Activated CD4-positive, alpha-beta T cell treated with anti-CD3 and anti-CD28 coated beads, Interleukin-2, amount 10 ng/mL, durations not matched to agents 24 days and 14 days (primary cell): ENCODE measurements at regions not wholly inside any gene's neighbourhood (a gene's known extent, or its start where the extent isn't known, plus 50 kb on each side); places are given as distances from the start of the nearest gene placed in this dataset.

Experiments
- DNase-seq: peaks from one replicate; pipeline ENCODE4 v3.0.0; 2022
- H3K27ac Mint-ChIP-seq: one replicate; pipeline ENCODE4 v1.8.0; 2022; ENCODE audit warnings: mild to moderate bottlenecking, mixed read lengths
- H3K27me3 Mint-ChIP-seq: one replicate; pipeline ENCODE4 v1.8.0; 2022; ENCODE audit warnings: mixed read lengths
- H3K36me3 Mint-ChIP-seq: one replicate; pipeline ENCODE4 v1.8.0; 2022; ENCODE audit warnings: low read depth, mild to moderate bottlenecking, mixed read lengths
- H3K4me1 Mint-ChIP-seq: one replicate; pipeline ENCODE4 v1.8.0; 2021; ENCODE audit warnings: mixed read lengths
- H3K4me3 Mint-ChIP-seq: one replicate; pipeline ENCODE4 v1.8.0; 2022; ENCODE audit warnings: mild to moderate bottlenecking, moderate library complexity, mixed read lengths
- H3K9me3 Mint-ChIP-seq: one replicate; pipeline ENCODE4 v1.8.0; 2021; ENCODE audit warnings: mixed read lengths
- intact Hi-C: fragments of 100-400 bp; cut with micrococcal nuclease; formaldehyde crosslinking; loops from one replicate; pipeline ENCODE4 v1.15.1; 2023

DNA sequence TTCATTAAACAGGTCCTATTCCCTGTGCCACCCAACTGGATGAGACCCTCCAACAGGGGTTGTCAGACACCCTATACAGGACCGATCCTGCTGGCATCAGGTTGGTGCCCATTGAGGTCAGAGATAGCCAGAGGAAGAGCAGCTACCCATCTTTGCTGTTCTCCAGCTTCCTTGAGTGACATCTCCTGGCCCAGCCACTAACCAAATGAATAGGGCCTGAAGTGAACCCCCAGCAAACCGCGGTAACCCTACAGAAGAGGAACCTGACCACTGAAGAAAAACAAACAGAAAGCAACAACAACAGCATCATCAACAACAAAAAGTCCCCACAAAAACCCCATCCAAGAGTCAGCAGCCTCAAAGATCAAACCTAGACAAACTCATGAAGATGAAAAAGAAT is 133.6 kb upstream of the ARPP21 start:
- Mint-ChIP-seq H3K9me3 (peaks cover 4% of the 10 kb centered on the region), H3K4me1 (no peaks in the 10 kb centered on the region), H3K27ac (no peak overlapping the region), H3K4me3 (no peak overlapping the region), H3K27me3 (no peaks in the 10 kb centered on the region), H3K36me3 (no peaks in the 10 kb centered on the region)
- intact Hi-C loops, result no loop called here
- no peak for DNase-seq

DNA sequence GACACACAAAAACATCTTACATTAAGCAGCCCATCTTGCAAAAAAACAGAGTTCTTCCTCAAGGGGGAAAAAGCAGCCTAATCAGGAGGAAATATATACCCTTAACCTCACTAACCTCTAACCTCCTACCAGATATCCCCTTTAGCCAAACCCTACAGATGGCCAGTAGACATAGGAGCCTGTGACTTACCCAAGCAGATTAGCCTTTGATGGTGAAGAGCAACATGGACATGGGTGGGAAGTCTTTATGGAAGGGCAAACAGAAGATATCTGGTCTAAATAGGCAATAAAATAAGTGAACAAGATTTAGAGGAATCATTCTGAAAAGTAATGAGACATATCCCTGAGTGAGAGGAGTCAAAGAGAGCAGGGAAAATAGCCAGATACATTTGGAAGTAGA is 119.4 kb upstream of the ARPP21 start:
- DNase-seq, result no peak
- H3K4me3 Mint-ChIP-seq, result no peak overlapping the region
- intact Hi-C loops, result no loop called here
- no peaks in the 10 kb centered on the region for H3K36me3 Mint-ChIP-seq
- H3K27ac Mint-ChIP-seq, result no peak overlapping the region
- no peaks in the 10 kb centered on the region for H3K4me1 Mint-ChIP-seq
- H3K27me3 Mint-ChIP-seq, result no peaks in the 10 kb centered on the region
- no peaks in the 10 kb centered on the region for H3K9me3 Mint-ChIP-seq

DNA sequence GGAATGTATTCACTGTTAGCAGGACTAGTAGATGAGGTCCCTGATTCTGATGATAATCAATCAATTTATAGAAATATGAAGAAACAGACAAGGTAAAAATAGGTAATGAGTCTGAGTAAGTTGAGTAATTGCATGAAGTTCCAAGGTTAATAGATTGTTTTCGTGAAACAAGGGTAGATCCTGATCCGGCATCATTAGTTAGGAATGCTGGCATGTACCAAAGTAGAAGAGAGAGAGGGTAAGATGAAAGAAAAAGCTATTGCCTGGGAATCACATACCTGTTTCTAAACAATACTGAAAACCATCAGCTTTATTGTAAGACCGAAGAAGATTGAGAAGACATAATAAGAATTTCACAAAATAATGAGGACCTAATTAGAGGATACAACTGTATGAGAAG is 118.1 kb upstream of the ARPP21 start:
- Mint-ChIP-seq H3K9me3 (no peaks in the 10 kb centered on the region), H3K27ac (no peak overlapping the region), H3K4me3 (no peak overlapping the region), H3K4me1 (no peaks in the 10 kb centered on the region), H3K36me3 (no peaks in the 10 kb centered on the region), H3K27me3 (no peaks in the 10 kb centered on the region)
- DNase-seq, result no peak
- intact Hi-C loops, result no loop called here

DNA sequence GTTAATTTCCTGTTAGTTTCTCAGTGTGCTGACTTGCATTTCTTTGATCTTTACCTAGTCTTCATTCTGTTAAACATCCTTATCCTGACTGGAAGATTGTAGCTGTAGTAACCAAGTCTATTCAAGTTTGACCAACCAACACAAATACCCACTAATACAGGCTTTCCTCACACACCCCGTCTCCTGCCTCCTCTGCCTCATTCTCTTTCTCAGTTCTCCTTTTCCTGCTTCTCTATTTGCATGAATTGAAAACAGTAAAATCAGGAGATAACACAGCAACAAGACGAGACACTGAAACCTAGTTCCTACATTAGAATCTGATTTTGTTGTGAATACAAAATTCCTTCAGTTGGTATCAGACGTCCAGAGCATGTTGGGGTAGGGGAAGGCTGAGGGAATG is 116.9 kb upstream of the ARPP21 start:
- intact Hi-C loops, result no loop called here
- H3K36me3 Mint-ChIP-seq, result no peaks in the 10 kb centered on the region
- DNase-seq, result no peak
- H3K27ac Mint-ChIP-seq, result no peak overlapping the region
- no peaks in the 10 kb centered on the region for H3K27me3 Mint-ChIP-seq
- no peaks in the 10 kb centered on the region for H3K9me3 Mint-ChIP-seq
- no peak overlapping the region for H3K4me3 Mint-ChIP-seq
- H3K4me1 Mint-ChIP-seq, result no peaks in the 10 kb centered on the region

DNA sequence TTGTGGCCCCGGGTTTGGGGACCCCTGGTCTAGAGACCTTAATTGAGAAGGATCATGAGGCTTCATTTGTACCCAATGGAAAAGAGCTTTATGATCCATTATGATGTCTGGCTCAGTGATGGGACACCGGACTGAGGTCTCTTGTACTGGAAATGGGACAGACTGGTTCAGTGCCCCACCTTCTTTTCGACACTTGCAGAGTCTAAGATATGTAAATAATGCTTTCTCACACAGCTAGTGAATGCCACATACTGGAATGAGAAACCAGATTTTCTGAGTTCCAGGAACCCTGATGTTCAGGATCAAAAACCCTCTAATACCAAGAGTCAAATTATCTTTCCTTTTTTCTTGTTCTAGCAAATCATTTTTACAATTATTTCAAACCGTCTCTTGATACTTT is 116.3 kb upstream of the ARPP21 start:
- intact Hi-C loops, result no loop called here
- no peaks in the 10 kb centered on the region for H3K27me3 Mint-ChIP-seq
- no peaks in the 10 kb centered on the region for H3K36me3 Mint-ChIP-seq
- H3K9me3 Mint-ChIP-seq, result no peaks in the 10 kb centered on the region
- DNase-seq, result no peak
- no peaks in the 10 kb centered on the region for H3K4me1 Mint-ChIP-seq
- no peak overlapping the region for H3K27ac Mint-ChIP-seq
- H3K4me3 Mint-ChIP-seq, result no peak overlapping the region

DNA sequence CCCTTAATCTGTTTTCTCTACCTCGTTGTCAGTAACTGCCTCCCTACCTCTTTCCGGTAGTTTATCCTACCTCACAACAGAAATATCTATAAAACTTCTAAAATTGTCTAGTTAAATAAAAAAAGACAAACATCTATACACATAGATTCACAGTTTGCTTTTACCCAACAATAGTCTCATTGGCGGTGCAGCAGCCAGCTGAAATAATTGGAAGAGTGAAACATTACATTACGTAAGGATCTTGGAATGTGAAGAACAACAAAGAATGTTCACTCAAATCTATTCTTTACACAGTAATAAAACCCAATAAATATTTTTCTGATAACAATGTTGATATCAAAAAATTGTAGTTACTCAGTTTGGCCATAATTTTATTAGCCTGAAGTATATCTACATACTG is 115.5 kb upstream of the ARPP21 start:
- Mint-ChIP-seq H3K36me3 (no peaks in the 10 kb centered on the region), H3K9me3 (no peaks in the 10 kb centered on the region), H3K4me3 (no peak overlapping the region), H3K27ac (no peak overlapping the region), H3K4me1 (no peaks in the 10 kb centered on the region), H3K27me3 (no peaks in the 10 kb centered on the region)
- DNase-seq, result no peak
- intact Hi-C loops, result no loop called here

DNA sequence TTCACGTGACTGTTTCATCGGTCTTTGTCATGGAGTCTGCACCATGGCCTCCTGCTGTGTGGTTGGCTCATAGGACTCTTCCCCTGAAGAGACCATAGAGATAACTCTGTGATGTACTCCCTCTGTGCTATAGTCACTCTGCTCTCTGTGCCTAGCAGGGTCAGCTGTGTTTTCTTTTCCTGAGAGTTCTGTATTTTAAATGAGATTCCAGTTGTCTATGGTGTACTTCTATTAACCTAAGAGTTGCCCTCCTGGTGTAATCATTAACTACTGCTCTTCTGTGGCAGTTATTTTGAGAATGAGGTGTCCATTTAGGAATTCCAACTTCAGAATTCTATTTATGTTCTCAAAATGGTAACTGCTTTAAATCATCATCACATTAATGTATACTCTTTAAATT is 114.5 kb upstream of the ARPP21 start:
- intact Hi-C loops, result no loop called here
- Mint-ChIP-seq H3K27ac (no peak overlapping the region), H3K9me3 (no peaks in the 10 kb centered on the region), H3K4me1 (no peaks in the 10 kb centered on the region), H3K36me3 (no peaks in the 10 kb centered on the region), H3K27me3 (no peaks in the 10 kb centered on the region), H3K4me3 (no peak overlapping the region)
- no peak for DNase-seq

DNA sequence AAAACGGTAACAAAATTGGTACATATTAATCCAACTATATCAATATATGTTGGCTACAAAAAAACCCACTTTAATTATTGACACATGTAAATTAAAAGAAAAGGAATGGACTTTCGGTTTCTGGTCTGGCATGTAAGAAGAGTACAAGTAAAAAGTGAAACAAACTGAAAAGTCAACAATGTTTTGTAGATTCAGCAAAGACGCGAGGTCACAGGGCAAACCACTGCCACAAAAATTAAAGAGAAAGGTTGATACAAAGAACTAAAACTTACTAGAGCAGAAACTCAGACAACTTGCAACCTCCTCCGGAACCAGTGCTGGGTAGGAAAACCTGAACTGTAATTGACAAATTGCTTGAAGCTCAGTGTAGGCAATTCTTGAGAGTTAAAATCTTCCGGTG is 110.6 kb upstream of the ARPP21 start:
- H3K4me3 Mint-ChIP-seq, result no peak overlapping the region
- intact Hi-C loops, result no loop called here
- H3K9me3 Mint-ChIP-seq, result no peaks in the 10 kb centered on the region
- no peaks in the 10 kb centered on the region for H3K27me3 Mint-ChIP-seq
- no peak overlapping the region for H3K27ac Mint-ChIP-seq
- H3K4me1 Mint-ChIP-seq, result no peaks in the 10 kb centered on the region
- H3K36me3 Mint-ChIP-seq, result no peaks in the 10 kb centered on the region
- no peak for DNase-seq

DNA sequence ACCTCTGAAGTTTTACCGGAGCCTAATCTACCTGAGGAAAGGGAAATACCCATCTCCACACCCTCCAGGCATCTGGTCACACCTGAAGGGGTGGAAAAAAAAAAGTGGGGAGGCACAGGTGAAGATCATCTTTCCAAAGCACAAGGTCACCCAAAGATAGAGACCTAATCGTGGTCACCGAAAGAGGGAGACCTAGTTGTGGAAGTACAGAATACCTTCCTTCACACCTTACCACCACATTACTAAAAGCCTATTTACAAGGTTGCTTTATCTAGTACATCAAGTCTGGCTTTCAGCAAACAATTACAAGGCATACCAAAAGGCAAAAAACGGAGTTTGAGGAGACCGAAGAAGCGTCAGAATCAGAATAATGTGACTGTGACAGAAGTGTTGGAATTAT is 110.0 kb upstream of the ARPP21 start:
- Mint-ChIP-seq H3K36me3 (no peaks in the 10 kb centered on the region), H3K27me3 (no peaks in the 10 kb centered on the region), H3K9me3 (no peaks in the 10 kb centered on the region), H3K27ac (no peak overlapping the region), H3K4me3 (no peak overlapping the region), H3K4me1 (no peaks in the 10 kb centered on the region)
- intact Hi-C loops, result no loop called here
- no peak for DNase-seq

DNA sequence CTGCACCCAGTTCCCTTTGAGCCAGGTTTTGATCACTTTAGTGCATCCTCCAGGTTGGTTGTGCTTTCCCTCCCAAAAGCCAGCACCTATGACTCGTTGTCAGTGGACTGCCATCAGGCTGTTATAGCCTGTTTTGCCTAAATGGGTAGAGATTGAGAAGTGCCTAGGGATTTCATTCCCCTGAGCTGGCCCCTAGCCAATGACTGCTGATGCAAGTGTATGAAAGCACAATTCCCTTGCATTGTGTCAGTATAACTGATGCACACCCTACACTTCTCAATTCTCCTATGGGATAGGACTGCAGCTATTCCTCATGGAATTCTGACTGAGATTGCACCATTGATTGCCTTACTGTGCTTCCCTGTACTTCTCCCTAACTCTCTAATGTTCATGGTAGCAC is 102.1 kb upstream of the ARPP21 start:
- no peak for DNase-seq
- no peaks in the 10 kb centered on the region for H3K36me3 Mint-ChIP-seq
- intact Hi-C loops, result no loop called here
- no peaks in the 10 kb centered on the region for H3K9me3 Mint-ChIP-seq
- H3K27me3 Mint-ChIP-seq, result no peaks in the 10 kb centered on the region
- H3K4me3 Mint-ChIP-seq, result no peak overlapping the region
- no peak overlapping the region for H3K27ac Mint-ChIP-seq
- H3K4me1 Mint-ChIP-seq, result no peaks in the 10 kb centered on the region

DNA sequence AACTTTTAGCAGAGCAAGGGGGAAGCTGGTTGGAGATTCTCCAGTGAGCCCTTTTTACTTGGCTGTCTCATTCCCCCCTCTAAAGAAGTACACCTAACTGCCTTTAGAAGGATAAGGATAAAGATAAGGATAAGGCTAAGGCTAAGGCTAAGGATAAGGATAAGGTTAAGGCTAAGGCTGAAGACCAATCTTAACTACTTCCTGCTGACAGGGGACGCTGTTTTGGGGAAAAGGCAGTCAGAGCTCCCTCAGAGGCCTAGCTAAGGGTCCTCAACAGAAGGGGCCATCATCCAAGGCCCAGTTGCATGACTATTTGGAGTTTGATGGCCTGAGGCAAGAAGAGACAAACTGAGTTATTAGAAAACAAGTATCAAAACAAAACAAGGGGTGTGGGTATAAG is 94.3 kb upstream of the ARPP21 start:
- Mint-ChIP-seq H3K27ac (no peak overlapping the region), H3K4me1 (no peaks in the 10 kb centered on the region), H3K36me3 (no peaks in the 10 kb centered on the region), H3K4me3 (no peak overlapping the region), H3K27me3 (no peaks in the 10 kb centered on the region), H3K9me3 (no peaks in the 10 kb centered on the region)
- intact Hi-C loops, result no loop called here
- no peak for DNase-seq

DNA sequence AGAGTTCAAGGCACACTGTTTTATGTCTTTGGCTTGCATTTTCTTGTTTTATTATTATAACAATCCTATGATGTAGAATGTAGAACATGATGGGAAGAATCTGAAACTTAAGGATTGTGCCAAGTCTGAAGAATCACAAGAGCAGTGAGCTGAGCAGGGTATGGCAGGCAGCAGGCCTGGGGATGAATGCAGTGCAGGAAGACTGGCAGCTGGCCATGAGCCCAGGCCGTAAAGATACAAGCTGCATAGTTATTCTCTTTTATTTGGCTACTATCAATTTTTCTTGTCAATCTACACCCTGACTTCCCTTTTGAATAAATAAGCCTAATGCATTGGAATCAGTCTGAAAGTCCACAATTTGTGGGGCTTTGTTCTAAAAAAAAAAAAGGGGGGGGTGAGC is 89.6 kb upstream of the ARPP21 start:
- no peaks in the 10 kb centered on the region for H3K4me1 Mint-ChIP-seq
- no peaks in the 10 kb centered on the region for H3K36me3 Mint-ChIP-seq
- no peak for DNase-seq
- intact Hi-C loops, result no loop called here
- H3K4me3 Mint-ChIP-seq, result no peak overlapping the region
- no peak overlapping the region for H3K27ac Mint-ChIP-seq
- no peaks in the 10 kb centered on the region for H3K27me3 Mint-ChIP-seq
- H3K9me3 Mint-ChIP-seq, result no peaks in the 10 kb centered on the region

DNA sequence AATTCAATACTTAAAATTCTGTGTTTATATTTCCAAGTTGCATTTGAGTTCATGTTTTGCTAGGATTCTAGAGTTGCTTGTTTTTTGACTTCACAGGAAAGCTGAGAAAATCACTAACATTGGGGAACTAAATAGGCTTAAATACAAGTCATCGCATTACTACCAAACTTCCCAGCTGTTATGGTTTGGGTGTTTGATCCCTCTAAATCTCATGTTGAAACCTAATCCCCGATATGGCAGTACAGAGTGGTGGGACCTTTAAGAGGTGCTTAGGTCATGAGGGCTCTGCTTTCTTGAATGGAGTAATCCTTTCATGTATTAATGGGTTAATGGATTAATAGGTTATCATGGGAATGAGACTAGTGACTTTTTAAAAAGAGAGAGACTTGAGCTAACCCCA is 77.2 kb upstream of the ARPP21 start:
- DNase-seq, result no peak
- Mint-ChIP-seq H3K4me3 (no peak overlapping the region), H3K4me1 (no peaks in the 10 kb centered on the region), H3K36me3 (no peaks in the 10 kb centered on the region), H3K27me3 (no peaks in the 10 kb centered on the region), H3K9me3 (no peaks in the 10 kb centered on the region), H3K27ac (no peak overlapping the region)
- intact Hi-C loops, result no loop called here

DNA sequence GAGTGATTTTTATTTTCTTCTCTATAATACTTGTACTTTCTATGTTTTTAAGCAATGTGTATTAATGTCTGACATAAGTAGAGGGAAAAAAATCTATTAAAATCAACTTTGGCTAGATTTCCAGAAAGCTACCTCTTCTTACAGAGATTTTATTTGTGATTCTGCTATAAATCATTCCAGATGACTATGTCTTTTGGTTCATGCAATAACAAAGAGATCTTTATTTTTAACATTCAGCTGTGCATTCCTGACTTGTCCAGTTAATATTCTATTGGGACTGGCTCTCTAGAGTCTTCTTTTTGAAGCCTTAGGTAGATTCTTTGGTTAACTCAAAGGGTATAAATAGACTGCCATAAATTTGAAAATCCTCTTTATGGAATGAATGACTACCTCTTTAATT is 74.3 kb upstream of the ARPP21 start:
- no peaks in the 10 kb centered on the region for H3K36me3 Mint-ChIP-seq

More for the DNA sequence above, 74.3 kb upstream of the ARPP21 start:
- Mint-ChIP-seq H3K9me3 (no peaks in the 10 kb centered on the region), H3K4me3 (no peak overlapping the region), H3K27me3 (no peaks in the 10 kb centered on the region), H3K27ac (no peak overlapping the region), H3K4me1 (no peaks in the 10 kb centered on the region)
- DNase-seq, result no peak
- intact Hi-C loops, result no loop called here
